GM23248 (cell line): ENCODE measurements at regions not wholly inside any gene's neighbourhood (a gene's known extent, or its start where the extent isn't known, plus 50 kb on each side); places are given as distances from the start of the nearest gene placed in this dataset.

Experiments used
- EZH2 ChIP-seq: fragments of 200-600 bp; sonication (generic); IDR thresholded peaks from 2 replicates; pipeline ENCODE4 v1.6.1; 2018; ENCODE audit warnings: antibody characterized with exemption, mild to moderate bottlenecking; ENCODE audit not compliant: insufficient read depth, poor library complexity, severe bottlenecking
- EZH2phosphoT487 ChIP-seq: fragments of 200-600 bp; sonication (generic); IDR thresholded peaks from 2 replicates; pipeline ENCODE4 v1.6.1; 2018; ENCODE audit warnings: antibody characterized with exemption, moderate library complexity, mild to moderate bottlenecking, low read depth; ENCODE audit not compliant: insufficient read depth

DNA sequence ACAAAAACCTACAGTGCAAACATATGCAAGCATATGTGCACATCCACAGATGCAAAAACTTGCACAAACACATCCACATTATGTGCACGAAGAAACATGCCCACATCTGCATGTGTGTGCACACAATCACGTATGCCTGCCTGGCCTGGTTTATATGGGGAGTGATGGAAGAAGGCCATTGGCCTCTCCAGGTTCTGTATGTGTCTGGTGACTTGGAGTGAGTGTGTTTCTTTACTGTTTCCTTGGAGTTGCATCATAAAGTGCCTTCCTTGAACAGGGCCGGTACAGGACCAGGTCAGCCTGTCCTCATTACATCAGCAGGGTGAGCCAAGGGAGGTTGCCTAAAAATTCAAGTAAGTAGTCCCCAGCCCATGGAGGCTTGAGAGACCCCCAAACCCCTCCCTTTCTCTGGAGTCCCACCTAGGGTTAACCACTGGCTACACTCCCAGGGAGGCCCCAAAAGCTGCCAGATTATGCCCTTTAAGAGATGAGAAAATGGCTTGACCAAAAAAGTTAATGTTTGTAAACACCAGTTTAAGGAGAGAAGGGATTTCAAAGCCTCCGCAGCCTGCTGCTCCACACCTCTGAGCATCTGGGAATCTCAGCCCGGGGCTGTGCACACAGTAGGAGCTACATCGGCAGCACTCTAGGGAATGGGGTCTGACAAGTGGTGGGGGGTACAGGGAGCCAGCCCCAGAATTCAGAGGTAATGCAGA lies 140.8 kb downstream of the VEGFA start:
- TF ChIP-seq EZH2 (no peak), EZH2phosphoT487 (no peak)
